Stimulated activated CD8-positive, alpha-beta memory T cell treated with anti-CD3 and anti-CD28 coated beads, Interleukin-7, amount 100 ng/mL, for 4 hours (primary cell): ENCODE measurements at regions not wholly inside any gene's neighbourhood (a gene's known extent, or its start where the extent isn't known, plus 50 kb on each side); places are given as distances from the start of the nearest gene placed in this dataset.
"Not testable (repeated sequence)": the region's sequence is repeated elsewhere in the genome, so short reads cannot be mapped to it uniquely, and the experiment has no call there.

Experiments used
- DNase-seq, 2 donors: peaks; one replicate each; pipeline ENCODE4 v3.0.0-alpha.2; 2020; ENCODE audit warnings: low read depth in 2 of 2

DNA sequence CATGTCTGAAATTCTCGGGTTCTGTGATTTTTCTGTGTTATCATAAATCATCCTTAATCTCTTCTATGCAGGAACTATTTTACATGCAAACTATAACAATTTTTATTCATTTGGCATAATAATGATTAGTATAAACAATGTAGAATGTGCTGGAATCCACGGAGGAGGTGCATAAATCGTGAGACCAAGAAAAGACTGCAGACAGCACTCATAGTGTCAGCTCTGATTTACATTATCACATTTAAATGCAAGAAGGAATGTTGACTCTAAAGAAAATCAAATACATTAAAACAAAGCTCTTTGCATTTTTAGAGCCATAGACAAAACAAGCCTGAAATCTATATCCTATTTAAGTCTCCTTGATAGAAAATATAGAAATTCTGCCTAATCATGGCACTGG is 501.7 kb upstream of the STXBP6 start:
- no peak for DNase-seq

DNA sequence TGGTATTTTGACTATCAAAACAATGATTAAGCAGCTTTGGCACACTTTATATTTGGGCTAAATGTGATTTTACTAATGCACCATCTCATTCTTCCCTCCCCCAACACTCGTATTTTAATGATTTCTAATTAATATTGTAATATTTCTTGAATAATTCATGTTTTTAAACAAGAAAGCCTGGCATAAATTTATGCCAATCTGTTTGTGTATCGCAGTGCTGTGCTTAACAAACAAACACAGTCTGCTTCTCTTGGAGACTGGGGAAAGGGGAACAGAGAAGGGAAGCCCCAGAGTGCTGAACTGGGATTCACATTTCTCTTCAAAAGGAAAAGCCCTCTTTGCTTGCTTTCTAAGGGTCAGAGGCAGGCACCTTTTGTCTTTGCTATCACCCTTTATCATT is 496.9 kb upstream of the STXBP6 start:
- no peak for DNase-seq

DNA sequence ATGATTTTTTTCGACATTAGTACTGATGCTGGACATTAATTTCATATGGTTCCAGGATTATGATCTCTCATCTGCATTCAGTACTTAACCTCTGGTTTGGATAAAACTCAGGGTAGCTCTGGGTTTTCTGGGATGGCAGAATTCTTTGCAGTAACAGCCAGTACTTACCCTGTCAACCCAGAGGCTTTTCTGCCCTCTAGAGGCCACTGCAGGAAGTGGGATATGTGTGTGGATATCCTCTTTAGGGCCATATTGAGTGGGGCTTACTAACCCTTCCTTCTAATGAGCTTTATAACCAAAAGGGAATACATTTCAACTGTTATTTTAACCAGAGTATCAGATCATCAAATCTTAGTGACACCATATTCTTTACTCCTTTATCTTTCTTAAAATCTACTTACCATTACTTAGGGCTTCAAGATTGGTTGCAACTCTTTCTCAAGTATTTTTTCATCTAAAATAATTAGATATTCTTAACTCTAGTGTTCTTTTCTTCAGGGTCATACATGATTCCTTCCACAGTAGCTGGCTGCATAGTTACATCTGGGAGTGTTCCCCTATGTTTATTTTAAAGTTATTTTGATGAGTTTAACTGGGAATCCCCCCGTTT is 488.0 kb upstream of the STXBP6 start:
- no peak for DNase-seq

DNA sequence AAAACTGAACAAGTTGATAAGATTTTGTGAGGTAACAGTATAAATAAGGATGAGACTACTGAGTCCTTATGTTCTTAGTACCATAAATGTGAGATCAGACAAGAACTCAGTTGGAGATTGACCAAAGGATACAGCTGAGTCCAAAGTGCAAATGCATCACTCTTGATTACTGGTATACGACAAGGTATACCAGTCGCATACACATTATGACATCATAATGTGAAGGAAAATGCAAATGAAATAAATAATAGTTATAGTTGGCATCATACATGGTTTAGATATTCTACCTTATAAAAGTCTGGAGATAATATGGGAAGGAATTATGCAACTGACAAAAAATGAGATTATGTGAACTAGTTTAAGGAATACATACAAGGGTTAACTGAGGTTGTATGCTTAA is 476.3 kb upstream of the STXBP6 start:
- no peak for DNase-seq

DNA sequence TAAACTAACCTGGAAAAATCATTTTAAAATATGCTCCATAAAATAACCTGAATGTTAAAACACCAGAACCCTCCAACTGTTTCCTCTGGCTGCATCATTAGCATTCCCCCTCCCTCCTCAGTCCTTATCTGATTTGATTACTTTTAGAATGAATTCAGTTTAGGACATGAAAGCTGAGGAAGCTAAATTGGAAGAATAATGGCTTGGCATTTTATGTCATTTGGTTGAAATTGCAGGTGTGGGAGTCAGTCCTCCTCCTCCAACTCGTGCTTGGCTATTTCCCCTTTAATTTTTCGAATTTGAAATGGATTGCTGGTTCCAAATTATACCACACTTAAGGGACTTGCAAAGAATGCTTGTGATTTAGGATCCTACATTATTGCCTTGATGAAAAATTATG is 473.0 kb upstream of the STXBP6 start:
- no peak for DNase-seq

DNA sequence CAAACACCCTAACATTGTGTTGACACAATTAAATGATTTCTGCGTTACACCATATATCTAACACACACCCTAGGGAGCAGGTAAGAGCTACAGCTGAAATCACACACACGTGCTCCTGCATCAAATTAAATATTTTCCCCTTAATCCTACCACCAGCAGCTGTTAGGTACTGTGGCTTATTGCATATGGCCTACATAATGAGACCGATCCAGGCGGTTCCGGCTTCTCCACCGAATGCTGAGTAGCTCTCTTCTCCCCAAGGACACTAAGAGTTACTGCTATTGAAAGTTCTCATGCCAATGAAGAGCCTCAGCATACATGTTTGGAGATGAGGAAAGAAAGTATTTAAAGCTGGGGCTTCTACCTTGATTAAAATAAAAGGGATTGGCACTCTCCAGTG is 472.2 kb upstream of the STXBP6 start:
- no peak for DNase-seq

DNA sequence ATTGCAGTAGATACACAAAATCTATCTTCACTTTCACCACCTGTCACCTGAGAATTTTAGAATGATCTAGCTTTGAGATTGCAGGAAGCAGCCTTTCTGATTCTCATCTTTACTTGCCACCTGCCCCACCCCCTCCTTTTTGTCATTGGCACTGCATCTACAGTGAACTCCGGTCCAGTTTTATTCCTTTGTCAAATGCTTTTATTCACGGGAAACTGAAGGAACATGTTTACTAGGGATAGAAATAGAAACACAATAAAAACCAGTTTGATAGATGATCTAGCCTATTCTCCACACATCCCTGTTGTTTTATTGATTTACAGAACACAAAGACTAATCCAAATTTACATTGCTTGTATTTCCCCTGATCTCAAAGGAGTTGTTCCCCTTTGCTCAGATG is 471.7 kb upstream of the STXBP6 start:
- no peak for DNase-seq

DNA sequence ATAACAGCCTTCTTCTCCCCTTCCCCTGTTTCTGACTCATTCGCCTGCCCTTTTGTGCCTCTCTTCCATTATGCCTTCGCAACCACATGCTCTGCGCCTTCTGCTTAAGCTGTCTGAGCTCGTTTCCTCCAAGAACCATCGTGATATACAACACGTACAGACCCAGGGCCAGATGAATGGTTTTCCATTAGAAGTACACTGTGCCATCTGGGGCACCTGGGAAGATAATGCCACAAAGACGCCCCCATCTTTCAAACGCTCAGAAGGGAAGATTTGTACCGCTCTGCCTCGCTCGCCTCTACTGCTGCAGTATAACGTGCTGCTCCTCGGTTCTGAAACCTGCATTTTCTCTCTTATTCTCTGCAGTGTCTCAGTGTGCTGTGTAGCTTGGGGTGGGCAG is 470.9 kb upstream of the STXBP6 start:
- DNase-seq: no peak

DNA sequence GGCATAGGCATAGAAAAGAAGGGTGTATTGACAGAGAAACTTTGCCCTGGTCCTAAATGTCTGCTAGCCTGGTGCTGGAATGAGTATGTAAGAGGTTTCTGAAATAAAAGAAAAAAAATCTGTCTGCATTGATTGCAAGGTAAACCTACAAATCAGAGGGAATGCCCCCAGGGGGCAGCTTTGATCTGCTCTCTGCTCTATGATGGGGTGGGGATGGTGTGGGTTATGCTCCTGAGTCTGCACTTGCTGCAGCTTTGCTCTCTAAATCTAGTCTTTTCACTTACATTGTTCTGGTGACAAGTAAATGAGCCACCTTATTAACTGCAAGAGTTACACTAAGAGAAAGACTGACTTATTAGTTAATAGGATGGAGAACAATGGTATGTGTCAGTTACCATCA is 468.4 kb upstream of the STXBP6 start:
- no peak for DNase-seq

DNA sequence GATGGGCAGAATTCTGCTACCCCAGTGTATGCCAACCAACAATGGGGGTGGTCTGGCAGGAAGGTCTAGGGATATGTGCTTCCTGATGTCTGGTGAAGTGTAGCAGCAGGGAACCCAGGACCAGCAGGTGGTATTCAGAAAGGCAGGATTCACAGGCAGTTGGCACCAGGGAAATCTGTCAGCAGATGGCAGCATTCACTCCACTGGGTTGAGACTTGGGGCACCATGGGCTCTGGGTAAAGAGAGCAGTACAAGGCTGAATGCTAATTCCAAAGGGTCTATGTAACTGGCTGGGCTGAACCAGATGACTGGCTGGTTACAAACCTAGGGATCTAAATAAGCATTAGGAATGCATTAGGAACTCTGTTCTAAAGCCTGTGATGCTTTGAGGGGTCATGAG is 466.9 kb upstream of the STXBP6 start:
- no peak for DNase-seq

DNA sequence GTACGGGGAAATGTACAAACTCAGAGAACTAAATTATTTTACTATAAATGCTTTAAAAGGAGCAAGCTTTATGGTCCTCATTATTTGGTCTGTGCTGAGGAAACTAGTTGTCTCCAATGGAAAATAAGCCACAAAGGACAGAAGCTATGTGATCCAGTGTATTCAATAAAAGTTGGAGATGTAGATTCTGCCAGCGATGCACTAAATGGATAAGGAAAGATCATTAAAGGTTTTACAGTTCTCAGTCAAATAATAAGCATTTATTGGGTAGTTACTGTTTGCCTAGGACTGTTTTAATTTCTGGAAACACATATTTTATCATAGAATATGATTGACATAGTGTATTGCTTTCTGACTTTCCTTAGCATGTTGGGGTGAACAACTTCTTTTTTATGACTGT is 458.9 kb upstream of the STXBP6 start:
- DNase-seq: no peak

DNA sequence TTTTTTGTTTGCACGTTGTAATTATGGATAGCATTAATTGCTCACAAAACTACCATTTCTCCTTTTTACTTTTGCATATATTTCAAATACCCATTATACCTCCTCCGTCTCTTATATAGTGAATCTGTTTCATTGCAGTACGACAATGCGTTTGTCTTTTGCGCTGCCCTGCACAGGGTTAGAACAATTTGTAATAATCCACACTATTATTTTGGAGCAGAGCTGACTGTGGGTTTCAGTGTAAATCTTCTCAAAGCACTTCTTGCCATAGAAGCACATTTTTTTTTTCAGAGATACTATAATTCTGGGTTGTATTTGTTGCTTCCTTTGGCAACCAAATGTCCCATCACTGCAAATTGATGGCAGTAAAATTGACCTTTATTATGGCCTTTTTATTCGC is 451.8 kb upstream of the STXBP6 start:
- no peak for DNase-seq

DNA sequence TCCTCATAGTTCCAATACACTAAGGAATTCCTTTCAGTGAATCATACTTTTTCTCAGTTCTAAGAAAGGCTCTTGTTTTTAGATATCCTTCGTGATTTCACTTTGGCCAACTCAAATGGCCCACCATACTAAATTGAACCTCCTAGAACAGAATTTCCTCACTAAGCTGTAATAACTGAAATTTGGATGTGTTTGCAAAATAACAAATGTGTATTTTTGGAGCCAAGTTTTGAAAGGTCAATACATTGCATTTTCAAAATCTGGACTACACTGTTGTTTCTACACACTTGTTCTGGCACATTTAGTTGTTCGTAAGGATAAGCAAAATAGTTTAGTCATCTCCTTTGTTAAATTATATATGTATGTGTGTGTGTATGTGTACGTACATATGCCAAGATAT is 439.0 kb upstream of the STXBP6 start:
- no peak for DNase-seq

DNA sequence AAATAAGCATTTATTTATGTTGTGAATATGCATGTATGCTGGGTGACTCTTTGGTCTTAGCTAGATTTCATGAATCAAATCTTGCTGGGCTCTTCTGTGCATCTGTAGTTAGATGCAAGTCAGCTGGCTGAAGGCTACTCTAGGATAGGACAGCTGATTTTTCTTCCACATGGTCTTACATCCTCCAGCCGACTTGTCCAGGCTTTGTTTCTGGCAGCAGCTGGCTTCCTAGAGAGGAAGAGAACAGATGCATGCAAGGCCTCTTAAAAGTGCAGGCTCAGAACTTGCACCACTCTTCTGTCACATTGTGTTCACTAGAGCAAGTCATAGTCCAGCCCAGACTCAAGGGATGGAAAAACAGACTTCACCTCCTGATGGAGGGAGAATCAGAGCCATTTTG is 435.4 kb upstream of the STXBP6 start:
- no peak for DNase-seq

DNA sequence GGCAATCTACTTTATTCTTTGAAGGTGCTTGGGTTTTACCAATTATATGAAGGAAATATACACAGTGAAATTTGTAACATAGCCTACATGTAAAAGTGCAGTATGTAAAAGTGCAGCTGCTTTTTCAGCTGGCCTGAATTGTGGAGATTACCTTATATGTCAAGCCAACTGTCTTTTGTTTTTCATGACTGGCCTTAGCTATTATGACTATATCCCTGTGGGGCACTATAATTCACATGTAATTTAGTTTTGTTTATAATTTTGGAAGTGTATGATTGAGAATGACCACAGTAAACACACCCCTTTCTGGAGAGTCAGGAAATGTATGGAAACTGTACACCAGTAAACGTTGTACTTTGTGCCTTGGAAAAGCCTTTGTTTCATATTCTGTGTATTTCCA is 435.0 kb upstream of the STXBP6 start:
- DNase-seq: no peak

DNA sequence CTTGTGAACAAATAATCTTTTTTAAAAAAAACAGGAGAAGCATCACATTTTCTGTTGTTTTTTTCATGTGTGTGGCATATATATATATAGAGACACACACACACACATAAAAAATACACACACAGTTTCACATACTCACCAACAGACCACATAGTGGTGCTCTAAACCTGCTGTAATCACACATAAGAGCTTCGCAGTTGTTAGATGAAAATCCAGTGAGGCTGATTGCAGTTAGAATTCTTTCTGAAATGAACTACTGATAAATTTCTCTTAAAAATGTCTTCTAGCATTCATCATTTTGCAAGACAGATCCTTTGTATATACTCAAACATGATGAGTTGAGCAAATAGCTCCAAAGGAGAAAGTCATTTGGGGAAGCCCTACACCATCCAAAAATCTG is 434.3 kb upstream of the STXBP6 start:
- no peak for DNase-seq

DNA sequence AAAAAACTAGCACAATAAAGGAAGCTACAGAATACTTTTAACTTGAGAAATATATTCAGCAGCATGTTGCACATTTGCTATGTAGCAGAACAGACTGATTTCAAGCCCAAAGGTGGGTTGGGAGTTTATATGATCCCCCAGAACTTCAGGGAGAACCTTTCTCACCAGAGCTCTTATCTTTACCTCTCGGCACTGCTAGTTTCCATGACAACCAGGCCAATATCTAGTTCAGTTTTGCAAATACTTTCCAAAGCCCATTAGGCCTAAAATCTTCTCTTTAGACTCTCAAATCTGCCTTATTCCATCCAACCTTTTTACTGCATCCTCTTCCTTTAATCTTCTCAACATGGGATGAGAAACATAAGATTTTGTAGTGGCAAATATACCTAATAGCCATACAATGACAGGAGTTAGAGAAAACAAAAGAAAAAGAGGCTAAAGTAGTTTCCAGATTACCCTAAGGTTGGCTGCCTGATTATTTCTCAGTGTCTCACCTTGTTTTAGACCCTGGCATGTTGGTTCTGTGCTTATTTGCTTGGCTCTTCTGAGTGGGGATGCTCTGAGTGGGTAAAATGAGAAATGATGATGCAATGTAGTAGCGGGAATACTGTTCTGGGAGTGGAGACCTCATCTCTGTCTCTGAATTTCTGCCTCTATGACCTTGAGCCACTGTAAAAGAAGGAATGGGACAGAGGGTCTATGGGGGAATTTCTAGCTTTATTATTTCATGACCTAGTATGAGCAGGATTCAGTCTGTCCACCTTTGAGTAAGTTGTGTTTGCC is 427.6 kb upstream of the STXBP6 start:
- no peak for DNase-seq

DNA sequence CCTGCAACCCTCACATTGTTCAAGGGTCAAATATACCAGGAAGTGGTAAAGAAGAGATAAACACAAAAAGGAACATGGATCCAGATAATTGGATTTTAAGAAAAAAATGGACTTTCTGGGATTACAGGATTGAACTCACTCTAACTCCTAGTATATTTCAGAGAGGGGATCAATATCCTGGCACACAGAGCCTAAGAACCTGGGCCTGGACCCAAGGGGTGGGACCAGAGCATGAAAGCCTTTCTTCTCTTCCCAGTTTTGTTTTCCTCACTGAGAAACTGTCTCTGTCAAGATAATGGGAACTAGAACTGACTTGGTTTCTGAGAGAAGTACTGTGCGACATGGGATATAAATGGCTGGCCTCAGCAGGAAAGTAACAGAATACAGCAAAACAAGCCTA is 422.8 kb upstream of the STXBP6 start:
- no peak for DNase-seq

DNA sequence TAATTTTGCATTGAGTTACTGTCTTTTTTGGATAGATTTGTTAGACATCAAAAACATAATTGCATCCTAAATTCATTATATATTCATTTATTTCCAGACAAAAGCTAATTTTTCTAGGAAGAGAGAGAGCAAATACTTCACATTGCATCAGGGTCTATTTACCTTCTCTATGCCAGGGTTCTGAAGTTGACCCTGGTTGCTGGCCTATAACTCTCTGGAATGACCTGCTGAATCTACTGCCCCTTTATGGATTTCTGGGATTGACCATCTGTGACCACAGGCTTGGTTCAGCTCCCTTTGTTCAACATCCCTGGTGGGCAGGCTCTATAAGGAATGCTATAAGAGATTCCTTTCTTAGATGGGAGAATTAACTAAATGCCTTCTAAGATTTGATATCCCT is 414.8 kb upstream of the STXBP6 start:
- no peak for DNase-seq

DNA sequence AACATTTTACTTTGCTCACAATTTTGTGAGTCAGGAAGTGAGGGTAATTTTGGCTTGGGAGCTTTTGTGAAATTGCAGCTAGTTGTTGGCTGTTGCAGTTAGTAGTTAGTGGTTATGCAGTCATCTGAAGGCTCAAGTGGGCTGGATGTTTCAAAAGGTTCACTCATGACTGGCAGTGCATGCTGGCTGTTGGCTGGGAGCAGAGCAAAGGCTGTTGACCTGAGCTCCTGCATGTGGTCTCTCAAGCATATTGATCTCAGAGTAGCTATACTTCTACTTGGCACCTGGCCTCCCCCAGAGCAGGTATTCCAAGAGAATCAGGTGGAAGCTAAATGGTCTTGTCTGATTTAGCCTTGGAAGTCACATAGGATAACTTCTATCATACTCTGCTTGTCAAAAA is 414.1 kb upstream of the STXBP6 start:
- no peak for DNase-seq

DNA sequence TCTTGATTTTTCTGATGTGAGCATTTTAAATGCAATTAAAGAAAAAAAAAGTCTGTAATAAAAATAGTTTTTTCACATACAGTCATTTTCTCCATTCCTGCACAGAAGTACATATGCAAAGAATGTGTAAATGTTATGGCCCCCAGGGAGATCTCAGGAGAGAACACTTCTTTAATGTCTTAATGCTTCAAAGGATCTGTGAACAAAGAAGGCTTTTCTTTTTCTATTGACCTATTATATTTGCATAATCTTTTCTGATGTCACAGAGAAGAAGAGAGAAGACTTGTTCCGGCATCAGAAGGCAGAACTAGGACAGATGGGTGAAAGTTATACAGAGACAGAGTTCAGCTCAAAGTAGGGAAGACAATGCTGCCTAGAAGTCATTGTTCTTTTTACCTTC is 413.5 kb upstream of the STXBP6 start:
- DNase-seq: no peak

DNA sequence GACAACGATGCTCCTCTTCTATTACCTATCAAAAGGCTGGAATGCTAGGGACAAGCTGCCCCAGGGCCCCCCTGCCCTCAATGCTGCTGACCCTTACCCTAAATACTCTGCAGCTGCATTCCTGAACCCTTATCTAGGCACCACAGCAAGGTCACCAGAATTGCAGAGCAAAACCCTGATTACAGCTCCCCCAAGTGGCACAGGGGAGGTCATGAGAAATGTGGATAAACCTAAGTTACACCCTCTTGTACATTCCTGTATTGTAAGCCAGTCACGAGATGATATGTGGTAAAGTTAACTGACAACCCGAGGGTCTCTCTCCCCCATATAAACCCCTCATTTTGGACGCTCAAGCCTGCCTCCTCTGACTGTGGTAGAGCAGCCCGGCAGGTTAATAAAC is 411.8 kb upstream of the STXBP6 start:
- no peak for DNase-seq

DNA sequence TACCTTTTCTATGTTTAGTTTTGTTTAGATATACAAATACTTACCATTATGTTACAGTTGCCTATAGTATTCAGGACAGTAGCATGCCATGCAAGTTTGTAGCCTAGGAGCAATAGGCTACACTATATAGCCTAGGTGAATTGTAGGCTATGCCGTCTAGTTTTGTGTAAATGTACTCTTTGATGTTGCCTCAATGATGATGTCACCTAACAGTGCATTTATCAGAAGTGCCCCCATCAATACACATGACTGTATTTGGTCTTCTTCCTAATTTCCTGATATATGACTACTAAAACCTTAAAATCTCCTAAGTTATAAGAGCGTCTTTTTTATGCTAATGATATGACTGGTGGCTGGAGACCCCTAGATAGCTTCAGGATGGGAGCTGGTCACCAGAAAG is 394.4 kb upstream of the STXBP6 start:
- DNase-seq: no peak

DNA sequence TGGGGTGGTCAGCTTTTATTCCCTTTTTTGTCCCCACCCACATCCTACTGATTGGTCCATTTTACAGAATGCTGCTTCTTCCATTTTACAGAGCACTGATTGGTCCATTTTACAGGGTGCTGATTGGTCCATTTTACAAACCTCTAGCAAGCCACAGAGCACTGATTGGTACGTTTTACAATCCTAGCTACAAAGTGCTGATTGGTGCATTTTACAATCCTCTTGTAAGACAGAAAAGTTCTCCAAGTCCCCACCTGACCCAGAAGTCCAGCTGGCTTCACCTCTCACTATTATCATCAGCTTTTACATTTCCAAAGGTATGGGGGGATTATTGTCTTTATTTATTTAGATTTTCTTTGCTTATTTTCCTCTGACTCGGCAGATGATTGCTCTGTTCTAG is 390.4 kb upstream of the STXBP6 start:
- DNase-seq: not testable (repeated sequence)
